Lung (tissue), 11 donors: ENCODE measurements at regions not wholly inside any gene's neighbourhood (a gene's known extent, or its start where the extent isn't known, plus 50 kb on each side); places are given as distances from the start of the nearest gene placed in this dataset.

Experiments
- ATAC-seq: fragments of 200-7000 bp; cut with Tn5 transposase; one replicate; pipeline ENCODE4 v1.9.1; 2020; ENCODE audit warnings: moderate number of reproducible peaks; ENCODE audit not compliant: insufficient read depth, low FRiP score
- DNase-seq, 3 donors: peaks; one replicate each; pipeline ENCODE4 v3.0.0-alpha.2; 2013 to 2017
- H3K27ac ChIP-seq, 2 donors: one replicate each; pipeline ENCODE4 v1.5.1; 2013; ENCODE audit warnings: mild to moderate bottlenecking in 2 of 2, moderate library complexity in 2 of 2, control low read depth in 1 of 2, inconsistent platforms in 1 of 2, low read depth in 1 of 2, low read length in 1 of 2
- H3K27me3 ChIP-seq, 3 donors: one replicate each; pipeline ENCODE4 v1.5.1; 2013; ENCODE audit warnings: low read length in 2 of 3; ENCODE audit not compliant: control insufficient read depth in 3 of 3, insufficient read depth in 3 of 3
- H3K36me3 ChIP-seq, 4 donors: one replicate each; pipeline ENCODE4 v1.5.1; 2013; ENCODE audit warnings: low read length in 4 of 4, mild to moderate bottlenecking in 1 of 4, moderate library complexity in 1 of 4; ENCODE audit not compliant: control insufficient read depth in 4 of 4, insufficient read depth in 4 of 4
- H3K4me1 ChIP-seq, 5 donors: one replicate each; pipeline ENCODE4 v1.5.1; 2013; ENCODE audit warnings: low read length in 5 of 5, mild to moderate bottlenecking in 2 of 5, moderate library complexity in 1 of 5; ENCODE audit not compliant: control insufficient read depth in 5 of 5, insufficient read depth in 5 of 5
- H3K4me3 ChIP-seq: one replicate; pipeline ENCODE4 v1.5.1; 2013; ENCODE audit warnings: mild to moderate bottlenecking, control low read depth, moderate library complexity
- H3K9ac ChIP-seq, 2 donors: one replicate each; pipeline ENCODE4 v1.5.1; 2013; ENCODE audit warnings: low read length in 2 of 2, control low read depth in 1 of 2; ENCODE audit not compliant: insufficient read depth in 1 of 2
- H3K9me3 ChIP-seq, 4 donors: one replicate each; pipeline ENCODE4 v1.5.1; 2013; ENCODE audit warnings: low read length in 3 of 4, mild to moderate bottlenecking in 1 of 4, moderate library complexity in 1 of 4; ENCODE audit not compliant: control insufficient read depth in 4 of 4, insufficient read depth in 3 of 4
- WGBS, 2 donors: extraction: QIAGEN DNeasy Blood & Tissue Kit; methylation state at CpG; one replicate each; pipeline ENCODE4 v1.1.7; 2013; 5-methylcytosine and 5-hydroxymethylcytosine counted together
- TF ChIP-seq, protein P1 (sequence below): IDR thresholded peaks from 2 replicates; pipeline ENCODE4 v1.5.1; 2012; ENCODE audit warnings: mild to moderate bottlenecking; ENCODE audit errors: control extremely low read depth, extremely low read depth
- donor health status: control.
- donor health status: control.
- donor health status: Bipolar disorder and iron deficiency.
- donor health status: healthy.
- donor health status: DM: yes; HTN: yes; CAD: no.

- Histone ChIP-seq H3K4me1 (peaks cover 0 to 5% (median 0%) of the 10 kb centered on the region in 5 donors), H3K4me3 (no peak overlapping the region), H3K27ac (no peak overlapping the region), H3K9ac (no peak overlapping the region), H3K9me3 (no peaks in the 10 kb centered on the region), H3K36me3 (no peaks in the 10 kb centered on the region), H3K27me3 (no peaks in the 10 kb centered on the region)
- 67 to 97% methylated on average over 7 of the region's 7 CpGs for WGBS, 2 donors
- TF ChIP-seq, protein P1, sequence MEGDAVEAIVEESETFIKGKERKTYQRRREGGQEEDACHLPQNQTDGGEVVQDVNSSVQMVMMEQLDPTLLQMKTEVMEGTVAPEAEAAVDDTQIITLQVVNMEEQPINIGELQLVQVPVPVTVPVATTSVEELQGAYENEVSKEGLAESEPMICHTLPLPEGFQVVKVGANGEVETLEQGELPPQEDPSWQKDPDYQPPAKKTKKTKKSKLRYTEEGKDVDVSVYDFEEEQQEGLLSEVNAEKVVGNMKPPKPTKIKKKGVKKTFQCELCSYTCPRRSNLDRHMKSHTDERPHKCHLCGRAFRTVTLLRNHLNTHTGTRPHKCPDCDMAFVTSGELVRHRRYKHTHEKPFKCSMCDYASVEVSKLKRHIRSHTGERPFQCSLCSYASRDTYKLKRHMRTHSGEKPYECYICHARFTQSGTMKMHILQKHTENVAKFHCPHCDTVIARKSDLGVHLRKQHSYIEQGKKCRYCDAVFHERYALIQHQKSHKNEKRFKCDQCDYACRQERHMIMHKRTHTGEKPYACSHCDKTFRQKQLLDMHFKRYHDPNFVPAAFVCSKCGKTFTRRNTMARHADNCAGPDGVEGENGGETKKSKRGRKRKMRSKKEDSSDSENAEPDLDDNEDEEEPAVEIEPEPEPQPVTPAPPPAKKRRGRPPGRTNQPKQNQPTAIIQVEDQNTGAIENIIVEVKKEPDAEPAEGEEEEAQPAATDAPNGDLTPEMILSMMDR = no peak
- no peak for ATAC-seq
- DNase-seq = no peak
Observed at GRCh38 chr4:89567936-89568335, 260.3 kb upstream of the GPRIN3 start.

DNA sequence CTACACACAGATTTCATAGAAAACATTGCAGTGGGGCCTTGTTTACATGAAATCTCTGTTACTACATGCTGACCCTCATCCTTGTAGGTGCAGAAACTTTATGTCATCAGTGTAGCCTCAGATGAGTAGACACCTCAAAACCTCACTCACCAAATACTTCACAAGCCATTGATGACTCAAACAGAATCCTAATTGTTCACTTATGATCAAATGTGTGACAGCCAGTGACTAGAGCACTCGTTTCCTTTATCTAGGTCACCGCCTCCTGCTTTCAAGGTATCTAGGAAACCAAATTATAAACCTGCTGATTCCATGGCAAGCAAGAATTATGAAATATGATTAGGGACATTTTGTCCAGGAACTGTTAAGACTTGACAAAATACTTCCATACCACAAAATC, 255.8 kb upstream of the GPRIN3 start:
- ATAC-seq (no peak), DNase-seq (no peak)
- WGBS, 2 donors = 59 to 62% methylated on average over 2 of the region's 2 CpGs
- no peak overlapping the region for H3K4me3 ChIP-seq
- no peak overlapping the region for H3K27ac ChIP-seq
- no peaks in the 10 kb centered on the region for H3K27me3 ChIP-seq
- no peak overlapping the region for H3K9ac ChIP-seq
- H3K9me3 ChIP-seq = no peaks in the 10 kb centered on the region
- TF ChIP-seq, protein P1 = no peak
- H3K4me1 ChIP-seq = no peaks in the 10 kb centered on the region
- H3K36me3 ChIP-seq = no peaks in the 10 kb centered on the region

GRCh38 chr4:89562746-89563145, 255.1 kb upstream of the GPRIN3 start:
- TF ChIP-seq, protein P1 = no peak
- H3K27me3 ChIP-seq = no peaks in the 10 kb centered on the region
- no peaks in the 10 kb centered on the region for H3K9me3 ChIP-seq
- H3K36me3 ChIP-seq = no peaks in the 10 kb centered on the region
- 93 to 96% methylated on average over 3 of the region's 3 CpGs for WGBS, 2 donors
- DNase-seq (no peak), ATAC-seq (no peak)
- H3K4me1 ChIP-seq = no peaks in the 10 kb centered on the region
- H3K4me3 ChIP-seq = no peak overlapping the region
- no peak overlapping the region for H3K9ac ChIP-seq
- H3K27ac ChIP-seq = no peak overlapping the region

DNA sequence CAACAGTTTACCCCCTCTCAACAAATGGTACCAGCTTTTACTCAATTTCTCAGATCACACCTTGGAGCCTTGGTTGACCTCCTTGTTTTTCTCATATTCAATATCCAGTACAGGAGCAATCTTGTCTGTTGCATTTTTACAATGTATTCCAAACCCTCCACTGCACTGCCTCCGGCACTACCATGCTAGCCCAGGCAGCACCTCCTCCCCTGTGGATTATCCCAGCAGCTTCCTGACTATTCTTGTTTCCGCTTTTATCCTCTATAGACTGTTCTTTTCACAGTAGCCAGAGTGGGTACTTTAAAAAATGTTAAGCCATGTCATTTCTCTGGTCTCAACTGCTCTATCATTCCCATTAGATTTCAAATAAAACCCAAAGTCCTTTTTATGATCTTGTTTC, 253.4 kb upstream of the GPRIN3 start:
- Histone ChIP-seq H3K4me3 (no peak overlapping the region), H3K27me3 (no peaks in the 10 kb centered on the region), H3K36me3 (no peaks in the 10 kb centered on the region), H3K27ac (no peak overlapping the region), H3K9me3 (no peaks in the 10 kb centered on the region), H3K9ac (no peak overlapping the region), H3K4me1 (no peaks in the 10 kb centered on the region)
- WGBS, 2 donors = 94 to 95% methylated on average over 2 of the region's 2 CpGs
- ATAC-seq (no peak), DNase-seq (no peak)
- TF ChIP-seq, protein P1 = no peak
